Middle frontal gyrus (tissue), 1 donor: ENCODE measurements at regions not wholly inside any gene's neighbourhood (a gene's known extent, or its start where the extent isn't known, plus 50 kb on each side); places are given as distances from the start of the nearest gene placed in this dataset.
A peak's percentile ranks its signal among the peaks of the same experiment; 100 is the strongest.

Source experiments
- DNase-seq: peaks from one replicate; pipeline ENCODE4 v3.0.0-alpha.2; 2015; ENCODE audit warnings: low spot score; ENCODE audit errors: extremely low spot score

DNA sequence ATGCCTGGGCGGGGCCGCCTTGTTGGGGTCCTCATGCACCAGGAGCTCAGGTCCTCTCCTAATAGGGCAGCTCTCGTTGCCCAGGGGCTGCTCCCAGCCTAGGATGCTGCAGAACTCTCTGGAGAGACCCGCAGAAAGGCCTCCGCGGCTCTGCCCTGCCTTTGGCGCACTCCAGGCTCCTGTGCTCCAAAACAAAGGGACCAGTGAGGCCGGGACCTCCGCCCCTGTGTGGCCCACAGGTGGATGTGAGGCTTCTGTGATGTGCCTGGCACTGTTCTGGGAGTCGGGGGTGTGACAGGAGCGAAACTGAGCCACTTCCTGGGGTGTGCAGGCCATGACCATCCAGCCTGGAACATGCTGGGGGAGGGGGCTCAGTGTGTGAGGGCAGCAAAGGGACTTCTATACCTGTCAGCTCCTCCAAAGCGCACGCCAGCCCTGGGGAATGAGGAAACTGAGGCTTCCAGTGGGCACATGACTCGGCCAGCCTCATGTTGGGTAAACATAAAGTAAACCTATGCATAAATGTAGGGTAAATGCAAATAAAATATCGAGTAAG, 153.2 kb downstream of the IRF8 start:
- DNase-seq = no peak

DNA sequence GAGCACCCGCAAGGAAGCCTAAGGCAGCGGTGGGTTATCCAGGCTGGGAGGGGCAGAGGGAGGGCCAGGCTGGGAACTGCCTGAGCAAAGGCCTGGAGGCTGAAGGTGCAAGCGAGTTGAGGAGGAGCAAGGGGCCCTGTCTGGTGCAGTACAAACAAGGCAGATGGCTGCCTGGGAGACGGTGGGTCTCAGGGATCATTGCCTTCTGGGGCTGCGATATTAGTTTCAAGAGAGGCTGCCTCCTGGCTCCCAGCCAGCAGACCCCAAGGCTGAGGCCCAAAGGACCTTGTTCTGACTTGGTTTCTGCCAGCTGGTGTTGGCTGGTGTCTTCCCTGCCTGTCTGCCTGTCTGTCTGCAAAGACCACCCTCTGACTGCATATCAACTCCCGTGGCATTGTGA, 154.0 kb downstream of the IRF8 start:
- DNase-seq = no peak

GRCh38 chr16:86059253-86060171, 160.6 kb downstream of the IRF8 start:
- peak; percentile 12 for DNase-seq

- no peak for DNase-seq
These were observed 161.7 kb downstream of the IRF8 start for GRCh38 chr16:86060381-86061317.

DNA sequence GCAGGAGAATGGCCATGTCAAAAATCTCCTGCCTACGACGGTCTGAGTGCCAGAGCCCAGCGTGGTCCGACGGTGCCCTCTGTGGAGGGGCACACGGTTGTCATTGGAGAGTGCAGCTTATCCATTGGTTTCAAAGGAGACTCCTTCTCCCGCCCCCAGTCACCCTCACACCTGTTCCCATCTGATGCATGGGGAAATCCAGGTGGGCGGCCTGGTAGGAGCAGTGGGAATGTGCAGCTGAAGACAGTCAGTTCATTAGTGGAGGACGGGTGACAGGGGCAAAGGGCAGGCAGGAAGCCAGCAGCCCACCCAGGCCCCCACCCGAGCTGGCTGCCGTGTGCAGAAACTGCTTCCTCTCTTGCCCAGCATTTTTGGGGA, 162.3 kb downstream of the IRF8 start:
- DNase-seq = no peak

- DNase-seq = no peak
These were observed 162.8 kb downstream of the IRF8 start for GRCh38 chr16:86061721-86062120.

- DNase-seq = no peak
These were observed 163.5 kb downstream of the IRF8 start for GRCh38 chr16:86062271-86062965.

DNA sequence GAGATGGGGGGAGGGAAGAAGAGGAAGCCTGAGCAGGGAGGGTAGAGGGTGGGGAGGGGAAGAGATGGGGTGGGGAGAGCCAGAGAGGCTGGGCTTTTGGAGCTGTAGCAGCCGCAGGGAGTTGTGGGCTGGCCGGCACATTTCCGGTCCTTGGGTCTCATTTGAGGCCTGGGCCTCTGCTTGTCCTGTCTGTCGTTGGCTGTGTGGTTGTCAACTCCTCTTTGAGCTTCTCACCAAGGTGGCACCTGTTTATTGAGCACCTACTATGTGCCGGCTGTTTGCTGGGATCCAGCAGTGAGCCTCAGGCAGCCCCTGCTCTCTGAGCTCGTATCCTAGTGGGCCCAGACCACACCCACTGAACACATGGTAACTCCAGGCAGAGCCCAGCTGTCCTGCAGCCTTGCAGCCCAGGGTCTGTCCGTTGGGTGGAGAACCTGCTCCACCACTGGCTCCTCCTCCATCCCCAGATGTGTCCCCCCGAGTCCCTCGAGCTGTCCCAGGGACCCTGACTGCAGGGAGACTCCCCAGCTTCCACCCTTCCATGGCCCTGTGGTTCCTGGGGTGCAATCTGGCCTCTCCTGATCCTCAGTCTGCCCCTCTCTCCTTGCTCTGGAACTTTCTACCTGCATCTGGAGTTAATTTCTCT, 164.9 kb downstream of the IRF8 start:
- no peak for DNase-seq

GRCh38 chr16:86064431-86065250, 165.7 kb downstream of the IRF8 start:
- no peak for DNase-seq

DNA sequence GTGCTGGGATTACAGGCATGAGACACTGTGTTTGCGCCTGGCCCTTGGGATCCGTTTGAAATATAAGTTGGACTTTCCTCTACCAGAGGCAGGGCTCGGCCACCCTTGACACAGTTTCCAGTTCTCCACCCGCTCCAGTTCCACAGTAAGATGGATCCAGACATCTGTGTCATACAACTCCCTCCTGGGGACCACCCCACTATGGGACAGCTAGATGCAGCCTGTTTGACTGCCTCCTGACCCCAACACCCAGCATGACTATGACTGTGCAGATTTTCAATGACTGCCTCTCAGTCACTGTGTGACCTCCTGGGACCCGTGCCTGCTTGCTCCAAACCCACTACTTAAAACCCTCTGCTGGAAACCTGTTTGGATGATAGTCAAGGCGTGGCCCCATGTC, 166.7 kb downstream of the IRF8 start:
- no peak for DNase-seq

DNA sequence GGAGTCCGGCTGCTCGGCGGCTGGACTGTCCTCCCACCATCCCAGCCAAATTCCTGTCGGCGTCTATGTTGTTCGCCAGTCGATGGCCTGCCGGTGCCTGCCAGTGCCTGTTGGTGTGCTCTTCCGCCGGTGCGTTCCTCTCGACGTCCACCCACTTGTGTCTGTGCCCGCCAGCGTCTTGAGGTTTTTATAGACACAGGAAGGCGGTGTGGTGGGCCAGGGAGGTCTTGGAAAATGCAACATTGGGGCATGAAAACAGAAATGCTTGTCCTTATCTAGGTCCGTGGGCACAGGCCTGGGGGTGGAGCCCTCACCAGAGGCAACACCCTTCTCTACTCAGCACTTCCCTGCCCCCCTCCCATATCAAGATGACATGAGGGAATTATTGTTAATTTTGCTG, 167.8 kb downstream of the IRF8 start:
- DNase-seq = no peak

GRCh38 chr16:86067516-86067915, 168.6 kb downstream of the IRF8 start:
- DNase-seq = no peak

DNA sequence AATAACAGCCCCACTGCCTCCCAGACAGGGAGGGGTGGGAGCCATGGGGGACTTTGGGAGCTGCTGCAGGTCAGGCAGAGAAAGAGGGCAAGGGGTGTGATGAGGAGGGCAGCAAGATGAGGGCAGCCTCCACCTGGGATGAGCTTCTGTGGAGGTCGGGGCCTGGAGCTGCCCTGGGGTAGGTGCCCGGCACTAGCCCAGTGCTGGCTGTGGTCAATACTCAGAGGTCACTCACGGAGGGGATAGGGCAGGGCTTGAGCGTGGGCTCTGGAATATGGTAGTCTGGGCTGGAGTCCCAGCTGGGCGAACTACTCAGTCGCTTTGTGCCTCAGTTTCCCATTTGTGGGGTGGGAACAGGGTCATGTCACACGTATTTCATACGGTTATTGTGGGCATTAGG, 169.0 kb downstream of the IRF8 start:
- DNase-seq = no peak

GRCh38 chr16:86068722-86069121, 169.8 kb downstream of the IRF8 start:
- DNase-seq = no peak

DNA sequence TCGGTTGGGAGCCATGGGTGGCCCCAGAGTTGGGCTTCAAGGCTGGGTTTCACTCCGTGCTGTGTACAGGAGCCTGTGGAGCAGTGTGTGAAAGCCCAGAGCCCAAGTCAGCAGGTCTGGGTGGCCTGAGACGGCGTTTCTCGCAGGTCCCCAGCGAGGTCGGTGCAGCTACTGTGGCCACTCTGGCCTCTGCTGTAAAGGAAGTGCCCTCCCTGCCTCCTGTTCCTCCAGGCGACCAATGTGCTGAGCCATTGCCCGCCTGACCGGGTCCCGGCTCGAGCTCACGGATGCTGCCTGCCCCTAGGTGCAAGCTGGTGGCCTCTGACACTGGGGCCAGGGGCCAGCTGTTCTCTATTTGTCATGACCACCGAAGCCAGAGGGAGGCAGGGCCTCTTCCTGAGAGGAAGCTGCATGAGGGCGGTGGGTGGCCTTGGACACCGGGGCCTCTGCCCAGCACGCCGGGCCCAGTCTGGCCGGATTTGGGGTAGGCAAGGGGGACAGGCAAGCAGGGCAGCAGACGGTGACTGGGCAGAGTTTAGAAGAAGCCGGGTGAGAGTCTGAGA, 170.9 kb downstream of the IRF8 start:
- DNase-seq = no peak

DNA sequence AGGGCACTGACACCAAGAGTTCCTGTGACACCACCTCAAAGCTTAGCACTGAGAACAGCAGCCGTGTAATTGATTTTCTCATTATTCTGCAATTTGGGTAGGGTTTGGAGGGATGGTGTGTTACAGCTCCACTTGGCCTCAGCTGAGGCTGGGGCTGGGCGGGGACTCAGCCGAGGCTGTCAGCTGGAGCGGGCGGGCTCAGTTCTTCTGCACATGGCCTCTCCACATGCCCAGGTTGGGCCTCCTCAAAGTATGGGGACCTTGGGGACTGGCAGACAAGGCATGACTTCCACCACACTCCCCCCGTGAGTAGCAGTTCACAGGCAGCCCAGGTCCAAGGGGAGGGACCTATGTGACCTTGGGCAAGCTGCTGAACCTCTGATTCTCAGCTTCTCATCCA, 171.5 kb downstream of the IRF8 start:
- no peak for DNase-seq

DNA sequence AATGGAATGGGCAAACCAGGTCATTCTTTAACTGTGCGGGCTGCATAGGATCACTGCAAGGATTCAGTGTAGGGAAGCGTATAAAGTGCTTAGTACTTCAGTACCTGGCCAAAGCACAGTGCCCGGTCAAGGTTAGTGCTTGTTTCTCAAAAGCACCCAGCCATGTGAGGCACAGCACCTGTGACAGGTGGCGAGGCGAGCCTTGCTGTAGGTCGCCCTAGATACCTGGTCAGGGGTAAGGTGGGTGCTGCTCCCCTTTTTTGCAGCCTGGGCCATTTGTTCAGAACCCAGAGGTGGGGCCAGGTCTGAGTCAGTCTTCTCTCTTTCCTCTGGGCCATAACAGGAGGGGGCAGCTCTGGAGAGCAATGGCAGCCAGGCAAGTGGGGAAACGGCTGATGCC, 172.0 kb downstream of the IRF8 start:
- DNase-seq = no peak

GRCh38 chr16:86071611-86072240, 172.8 kb downstream of the IRF8 start:
- no peak for DNase-seq
